GM23248 (cell line): ENCODE measurements at regions not wholly inside any gene's neighbourhood (a gene's known extent, or its start where the extent isn't known, plus 50 kb on each side); places are given as distances from the start of the nearest gene placed in this dataset.
"Not testable (repeated sequence)": the region's sequence is repeated elsewhere in the genome, so short reads cannot be mapped to it uniquely, and the experiment has no call there.

ENCODE experiments used
- DNase-seq: peaks from one replicate; pipeline ENCODE4 v3.0.0-alpha.2; 2015
- H2AFZ ChIP-seq: fragments of 200-600 bp; sonication (generic); 2 replicates; pipeline ENCODE4 v1.6.1; 2016; ENCODE audit warnings: antibody characterized with exemption
- H3F3A ChIP-seq: fragments of 200-600 bp; sonication (generic); 2 replicates; pipeline ENCODE4 v1.6.1; 2016; ENCODE audit warnings: mild to moderate bottlenecking, antibody characterized with exemption, mixed run types; ENCODE audit not compliant: insufficient read depth
- H3K27ac ChIP-seq: fragments of 200-600 bp; sonication (generic); 2 replicates; pipeline ENCODE4 v1.5.1; 2016; ENCODE audit warnings: mild to moderate bottlenecking
- H3K27me3 ChIP-seq: fragments of 200-600 bp; sonication (generic); replicated peaks from 2 replicates; pipeline ENCODE4 v1.6.1; 2016; ENCODE audit warnings: mild to moderate bottlenecking; ENCODE audit not compliant: insufficient read depth
- H3K36me3 ChIP-seq: fragments of 200-600 bp; sonication (generic); 2 replicates; pipeline ENCODE4 v1.6.1; 2016; ENCODE audit warnings: low read depth, mild to moderate bottlenecking
- H3K4me1 ChIP-seq: fragments of 200-600 bp; sonication (generic); 2 replicates; pipeline ENCODE4 v1.6.1; 2016; ENCODE audit warnings: mild to moderate bottlenecking; ENCODE audit not compliant: insufficient read depth
- H3K4me2 ChIP-seq: fragments of 200-600 bp; sonication (generic); one replicate; pipeline ENCODE4 v1.6.1; 2016; ENCODE audit warnings: mild to moderate bottlenecking; ENCODE audit not compliant: unreplicated experiment
- H3K4me3 ChIP-seq: fragments of 200-600 bp; sonication (generic); 2 replicates; pipeline ENCODE4 v1.5.1; 2016; ENCODE audit warnings: mild to moderate bottlenecking
- H3K79me2 ChIP-seq: fragments of 200-600 bp; sonication (generic); 2 replicates; pipeline ENCODE4 v1.6.1; 2016; ENCODE audit warnings: mild to moderate bottlenecking; ENCODE audit not compliant: insufficient read depth
- H3K9ac ChIP-seq: fragments of 200-600 bp; sonication (generic); 2 replicates; pipeline ENCODE4 v1.6.1; 2016; ENCODE audit warnings: mild to moderate bottlenecking
- H3K9me2 ChIP-seq: fragments of 200-600 bp; sonication (generic); 2 replicates; pipeline ENCODE4 v1.6.1; 2016; ENCODE audit warnings: mixed run types, mild to moderate bottlenecking, moderate library complexity; ENCODE audit not compliant: insufficient read depth
- H3K9me3 ChIP-seq: fragments of 200-600 bp; sonication (generic); one replicate; pipeline ENCODE4 v1.6.1; 2017; ENCODE audit warnings: low read depth
- H4K20me1 ChIP-seq: fragments of 200-600 bp; sonication (generic); 2 replicates; pipeline ENCODE4 v1.6.0; 2016; ENCODE audit not compliant: insufficient read depth
- EZH2 ChIP-seq: fragments of 200-600 bp; sonication (generic); IDR thresholded peaks from 2 replicates; pipeline ENCODE4 v1.6.1; 2018; ENCODE audit warnings: antibody characterized with exemption, mild to moderate bottlenecking; ENCODE audit not compliant: insufficient read depth, poor library complexity, severe bottlenecking
- EZH2phosphoT487 ChIP-seq: fragments of 200-600 bp; sonication (generic); IDR thresholded peaks from 2 replicates; pipeline ENCODE4 v1.6.1; 2018; ENCODE audit warnings: antibody characterized with exemption, moderate library complexity, mild to moderate bottlenecking, low read depth; ENCODE audit not compliant: insufficient read depth
- WGBS, 2 experiments: methylation state at CpG; one replicate each; pipeline ENCODE4 v1.1.6; 2015 to 2017; ENCODE audit warnings: low lambda C conversion rate in 2 of 2, low coverage in 1 of 2; ENCODE audit errors: missing lambda C conversion rate in 2 of 2; 5-methylcytosine and 5-hydroxymethylcytosine counted together
- in situ Hi-C: fragments of 300-500 bp; cut with MboI; formaldehyde crosslinking; loops from 2 replicates; pipeline ENCODE4 v1.15.0; 2020

- peak; percentile 43 for DNase-seq
- TF ChIP-seq EZH2 (no peak), EZH2phosphoT487 (no peak)
- H3K9me2 ChIP-seq: no peaks in the 10 kb centered on the region
Observed at GRCh38 chr11:96744697-96745096, 354.9 kb downstream of the JRKL start.

GRCh38 chr11:96748639-96749370, 359.0 kb downstream of the JRKL start:
- DNase-seq: peak; percentile 69
- Histone ChIP-seq H3K4me3 (peak overlapping the region; percentile 59), H2AFZ (peak overlapping the region; percentile 74), H3K9me2 (no peaks in the 10 kb centered on the region), H3K27ac (peak overlapping the region; percentile 66), H3F3A (peaks cover 23% of the 10 kb centered on the region), H3K9ac (peak overlapping the region; percentile 34; the same call in 1 of the 2 replicates), H3K36me3 (no peaks in the 10 kb centered on the region), H3K4me2 (peak overlapping the region; percentile 93), H3K79me2 (no peaks in the 10 kb centered on the region), H4K20me1 (no peaks in the 10 kb centered on the region), H3K27me3 (no peaks in the 10 kb centered on the region), H3K4me1 (peaks cover 40% of the 10 kb centered on the region), H3K9me3 (no peaks in the 10 kb centered on the region)
- no peak for TF ChIP-seq EZH2phosphoT487
- no peak for TF ChIP-seq EZH2
- WGBS, 2 experiments: 0 to 4% methylated on average over 2 of the region's 2 CpGs
- in situ Hi-C loops: no loop called here

More at GRCh38 chr11:96744697-96745096, 354.9 kb downstream of the JRKL start:
- no peak overlapping the region for H2AFZ ChIP-seq
- H3K36me3 ChIP-seq: no peaks in the 10 kb centered on the region
- no peak overlapping the region for H3K27ac ChIP-seq
- H4K20me1 ChIP-seq: no peaks in the 10 kb centered on the region
- WGBS, 2 experiments: 8 to 27% methylated on average over 1 of the region's 1 CpG
- no peaks in the 10 kb centered on the region for H3K27me3 ChIP-seq
- in situ Hi-C loops: no loop called here
- H3K9me3 ChIP-seq: no peaks in the 10 kb centered on the region
- H3K79me2 ChIP-seq: no peaks in the 10 kb centered on the region
- no peak overlapping the region for H3K9ac ChIP-seq
- peaks cover 34% of the 10 kb centered on the region for H3K4me1 ChIP-seq
- H3F3A ChIP-seq: peaks cover 24% of the 10 kb centered on the region
- no peak overlapping the region for H3K4me3 ChIP-seq
- H3K4me2 ChIP-seq: no peak overlapping the region

- Histone ChIP-seq H3K27ac (peak overlapping the region; percentile 41), H2AFZ (peak overlapping the region; percentile 28), H3K4me2 (peak overlapping the region; percentile 48), H3K4me1 (peaks cover 40% of the 10 kb centered on the region), H3F3A (peaks cover 23% of the 10 kb centered on the region)
- H3K9me2 ChIP-seq, DNase-seq, in situ Hi-C loops, H3K9me3 ChIP-seq, H3K4me3 ChIP-seq, H3K27me3 ChIP-seq, H3K79me2 ChIP-seq, H4K20me1 ChIP-seq, H3K9ac ChIP-seq, H3K36me3 ChIP-seq: not testable (repeated sequence)
- 90 to 98% methylated on average over 2 of the region's 2 CpGs for WGBS, 2 experiments
Observed at GRCh38 chr11:96751807-96752206, 362.0 kb downstream of the JRKL start.

GRCh38 chr11:96752221-96752620, 362.4 kb downstream of the JRKL start:
- peak overlapping the region; percentile 28 for H2AFZ ChIP-seq
- WGBS, 2 experiments: 4 to 6% methylated on average over 2 of the region's 2 CpGs
- in situ Hi-C loops: no loop called here
- no peaks in the 10 kb centered on the region for H3K36me3 ChIP-seq
- no peaks in the 10 kb centered on the region for H3K79me2 ChIP-seq
- H3K27me3 ChIP-seq: no peaks in the 10 kb centered on the region
- no peaks in the 10 kb centered on the region for H3K9me3 ChIP-seq
- H3K9ac ChIP-seq: no peak overlapping the region
- H3K4me3 ChIP-seq: no peak overlapping the region
- peak overlapping the region; percentile 48 for H3K4me2 ChIP-seq
- TF ChIP-seq EZH2phosphoT487 (no peak), EZH2 (no peak)
- H3K27ac ChIP-seq: peak overlapping the region; percentile 41
- H3K4me1 ChIP-seq: peaks cover 40% of the 10 kb centered on the region
- H3F3A ChIP-seq: peaks cover 23% of the 10 kb centered on the region
- H4K20me1 ChIP-seq: no peaks in the 10 kb centered on the region
- DNase-seq: peak; percentile 52
- H3K9me2 ChIP-seq: no peaks in the 10 kb centered on the region
